Trophoblast cell (in vitro differentiated cells and primary cell): ENCODE measurements at regions not wholly inside any gene's neighbourhood (a gene's known extent, or its start where the extent isn't known, plus 50 kb on each side); places are given as distances from the start of the nearest gene placed in this dataset.

ENCODE experiments used
- DNase-seq, 2 donors: peaks; one replicate each; pipeline ENCODE4 v3.0.0-alpha.2; 2016
- H2AFZ ChIP-seq: 2 replicates; pipeline ENCODE4 v1.6.1; 2013; ENCODE audit warnings: low read length, moderate library complexity, mild to moderate bottlenecking; ENCODE audit not compliant: insufficient read depth, poor library complexity
- H2AK5ac ChIP-seq: 2 replicates; pipeline ENCODE4 v1.6.1; 2013; ENCODE audit warnings: mild to moderate bottlenecking, low read length
- H2BK120ac ChIP-seq: 2 replicates; pipeline ENCODE4 v1.6.1; 2013; ENCODE audit warnings: low read length, mild to moderate bottlenecking, moderate library complexity; ENCODE audit not compliant: insufficient read depth, poor library complexity
- H2BK12ac ChIP-seq: 2 replicates; pipeline ENCODE4 v1.6.1; 2013; ENCODE audit warnings: mild to moderate bottlenecking, low read length, moderate library complexity
- H2BK5ac ChIP-seq: 2 replicates; pipeline ENCODE4 v1.6.1; 2013; ENCODE audit warnings: low read length, low read depth, moderate library complexity, mild to moderate bottlenecking; ENCODE audit not compliant: poor library complexity
- H3K14ac ChIP-seq: 2 replicates; pipeline ENCODE4 v1.6.1; 2013; ENCODE audit warnings: mild to moderate bottlenecking, low read length
- H3K18ac ChIP-seq: 2 replicates; pipeline ENCODE4 v1.6.1; 2013; ENCODE audit warnings: mild to moderate bottlenecking, low read length
- H3K23ac ChIP-seq: 2 replicates; pipeline ENCODE4 v1.6.1; 2013; ENCODE audit warnings: low read length
- H3K27ac ChIP-seq: 2 replicates; pipeline ENCODE4 v1.5.1; 2013; ENCODE audit warnings: low read depth, mild to moderate bottlenecking, inconsistent platforms, low read length, moderate library complexity
- H3K27me3 ChIP-seq: 2 replicates; pipeline ENCODE4 v1.6.1; 2013; ENCODE audit warnings: inconsistent platforms, mild to moderate bottlenecking, low read length, moderate library complexity; ENCODE audit not compliant: insufficient read depth
- H3K36me3 ChIP-seq, 2 experiments: 1 replicate in 1 of 2; 2 replicates in 1 of 2; pipeline ENCODE4 v1.6.1; 2013; ENCODE audit warnings: low read length in 2 of 2, mild to moderate bottlenecking in 2 of 2, moderate library complexity in 1 of 2; ENCODE audit not compliant: insufficient read depth in 2 of 2, control insufficient read depth in 1 of 2
- H3K4ac ChIP-seq: 2 replicates; pipeline ENCODE4 v1.6.1; 2013; ENCODE audit warnings: low read depth, mild to moderate bottlenecking, low read length, moderate library complexity
- H3K4me1 ChIP-seq, 2 experiments: 1 replicate in 1 of 2; 2 replicates in 1 of 2; pipeline ENCODE4 v1.6.1; 2013; ENCODE audit warnings: low read length in 2 of 2, mild to moderate bottlenecking in 2 of 2, moderate library complexity in 1 of 2; ENCODE audit not compliant: insufficient read depth in 2 of 2, control insufficient read depth in 1 of 2
- H3K4me2 ChIP-seq: 2 replicates; pipeline ENCODE4 v1.6.1; 2013; ENCODE audit warnings: inconsistent platforms, mild to moderate bottlenecking, low read length, moderate library complexity
- H3K4me3 ChIP-seq: 2 replicates; pipeline ENCODE4 v1.5.1; 2013; ENCODE audit warnings: mild to moderate bottlenecking, low read depth, low read length, inconsistent platforms
- H3K79me1 ChIP-seq: one replicate; pipeline ENCODE4 v1.6.1; 2013; ENCODE audit warnings: low read length
- H3K79me2 ChIP-seq: 2 replicates; pipeline ENCODE4 v1.6.1; 2013; ENCODE audit warnings: low read length, mild to moderate bottlenecking; ENCODE audit not compliant: control insufficient read depth, insufficient read depth, poor library complexity
- H3K9ac ChIP-seq: 2 replicates; pipeline ENCODE4 v1.6.1; 2013; ENCODE audit warnings: mild to moderate bottlenecking, low read length
- H3K9me3 ChIP-seq: 2 replicates; pipeline ENCODE4 v1.6.1; 2013; ENCODE audit warnings: low read depth, mild to moderate bottlenecking, control low read depth, inconsistent platforms, low read length; ENCODE audit not compliant: insufficient read depth
- H4K12ac ChIP-seq: 2 replicates; pipeline ENCODE4 v1.6.1; 2013; ENCODE audit warnings: low read depth, mild to moderate bottlenecking, low read length, moderate library complexity
- H4K8ac ChIP-seq: 2 replicates; pipeline ENCODE4 v1.6.1; 2013; ENCODE audit warnings: low read depth, mild to moderate bottlenecking, low read length, moderate library complexity
- H4K91ac ChIP-seq: one replicate; pipeline ENCODE4 v1.6.1; 2013; ENCODE audit warnings: low read depth, mild to moderate bottlenecking, low read length, moderate library complexity
- WGBS: extraction: QIAGEN DNeasy Blood & Tissue Kit; methylation state at CpG from one replicate; pipeline ENCODE4 v1.1.7; 2013; ENCODE audit warnings: missing lambda C conversion rate; ENCODE audit not compliant: insufficient read length, insufficient coverage; ENCODE audit errors: extremely low coverage; 5-methylcytosine and 5-hydroxymethylcytosine counted together

DNA sequence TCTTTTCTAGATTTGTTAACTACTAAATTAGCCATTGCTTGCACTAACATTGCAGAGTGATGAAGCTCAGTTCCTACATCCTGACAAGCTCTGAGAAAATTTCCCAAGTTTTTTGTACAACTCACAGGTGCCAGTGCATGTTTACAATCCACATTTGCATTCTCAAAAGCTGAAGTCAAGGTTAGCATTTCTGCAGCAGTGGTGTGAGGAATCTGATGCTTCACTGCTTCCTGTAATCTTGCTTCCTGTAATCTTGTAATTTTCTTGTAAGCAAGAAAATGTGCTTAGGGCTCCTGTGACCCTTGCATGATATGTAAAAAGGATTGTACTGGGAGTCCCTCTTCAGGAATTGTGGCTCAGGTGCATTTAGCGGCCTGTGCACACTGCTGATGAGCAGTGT is 207.4 kb upstream of the CXCL13 start:
- H4K8ac ChIP-seq, result no peak overlapping the region
- H3K79me2 ChIP-seq, result no peaks in the 10 kb centered on the region
- H3K27me3 ChIP-seq, result no peaks in the 10 kb centered on the region

DNA sequence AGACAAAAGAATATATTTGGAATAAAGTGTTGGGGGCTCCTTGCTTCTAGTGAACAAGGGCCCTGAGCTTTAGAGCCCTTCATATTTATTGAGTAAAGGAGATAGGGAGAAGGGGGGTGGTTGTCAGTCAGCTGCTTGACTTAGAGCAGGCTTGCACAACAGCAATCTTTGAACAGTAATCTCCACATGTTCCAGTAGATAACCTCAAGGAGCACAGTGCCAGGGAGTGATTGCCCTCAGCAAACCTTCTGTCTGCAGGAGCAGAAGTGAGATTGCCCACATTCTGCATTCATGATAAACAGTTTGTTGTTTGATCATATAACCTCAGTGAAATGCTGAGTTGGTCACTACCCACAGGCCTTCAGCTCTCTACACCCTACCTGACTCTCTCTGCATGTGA is 205.8 kb upstream of the CXCL13 start:
- Histone ChIP-seq H3K79me1 (no peaks in the 10 kb centered on the region), H3K36me3 (no peaks in the 10 kb centered on the region), H2AK5ac (no peak overlapping the region), H3K79me2 (no peaks in the 10 kb centered on the region), H3K4me2 (no peak overlapping the region), H4K12ac (no peak overlapping the region), H3K27ac (no peak overlapping the region), H3K9ac (no peak overlapping the region), H2BK12ac (no peak overlapping the region), H4K8ac (no peak overlapping the region), H4K91ac (no peak overlapping the region), H3K23ac (peak overlapping the region; percentile 81), H3K4me1 (no peaks in the 10 kb centered on the region), H2BK120ac (no peak overlapping the region), H3K14ac (no peak overlapping the region), H3K27me3 (no peaks in the 10 kb centered on the region), H2AFZ (no peak overlapping the region), H3K4ac (no peak overlapping the region), H3K9me3 (peaks cover 5% of the 10 kb centered on the region), H3K18ac (no peak overlapping the region), H2BK5ac (no peak overlapping the region), H3K4me3 (no peak overlapping the region)
- DNase-seq, result no peak

More for the DNA sequence above, 207.4 kb upstream of the CXCL13 start:
- Histone ChIP-seq H3K4ac (no peak overlapping the region), H3K9ac (no peak overlapping the region), H3K14ac (no peak overlapping the region), H3K27ac (no peak overlapping the region), H3K79me1 (no peaks in the 10 kb centered on the region), H3K4me2 (no peak overlapping the region), H3K9me3 (peaks cover 4% of the 10 kb centered on the region), H4K91ac (no peak overlapping the region), H2AFZ (no peak overlapping the region), H2BK12ac (no peak overlapping the region), H3K4me3 (no peak overlapping the region), H3K4me1 (no peaks in the 10 kb centered on the region), H2BK5ac (no peak overlapping the region), H4K12ac (no peak overlapping the region), H3K23ac (no peak overlapping the region), H3K36me3 (no peaks in the 10 kb centered on the region), H2AK5ac (no peak overlapping the region), H3K18ac (no peak overlapping the region), H2BK120ac (no peak overlapping the region)
- DNase-seq, result no peak
- no CpG with 5 or more reads among the region's 1 CpG for WGBS

DNA sequence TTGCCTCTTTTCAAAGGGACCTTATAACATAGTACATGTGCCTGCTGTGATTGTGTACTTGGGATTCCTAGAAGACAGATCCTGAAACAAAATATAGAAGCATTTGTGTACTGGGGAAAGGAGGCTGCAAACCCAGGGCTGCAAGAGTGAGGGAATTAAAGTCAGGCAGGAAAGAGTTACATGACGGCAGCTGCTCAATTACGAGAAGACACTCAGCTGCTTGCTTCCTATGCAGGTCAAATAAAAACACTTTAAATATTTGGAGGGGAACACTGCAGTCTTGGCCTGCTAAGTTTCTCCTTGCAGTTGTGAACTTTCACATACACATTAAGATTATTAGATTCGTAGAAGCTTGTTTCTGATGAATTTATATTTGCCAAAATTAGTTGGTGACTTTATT is 191.9 kb upstream of the CXCL13 start:
- Histone ChIP-seq H3K27ac (no peak overlapping the region), H2BK5ac (no peak overlapping the region), H2AK5ac (no peak overlapping the region), H3K4me1 (no peaks in the 10 kb centered on the region), H3K36me3 (no peaks in the 10 kb centered on the region), H4K8ac (no peak overlapping the region), H3K4ac (no peak overlapping the region), H2BK120ac (no peak overlapping the region), H3K9me3 (no peaks in the 10 kb centered on the region), H3K14ac (no peak overlapping the region), H3K9ac (no peak overlapping the region), H2AFZ (no peak overlapping the region), H3K79me1 (no peaks in the 10 kb centered on the region), H2BK12ac (no peak overlapping the region), H3K79me2 (no peaks in the 10 kb centered on the region), H3K18ac (no peak overlapping the region), H3K27me3 (no peaks in the 10 kb centered on the region), H3K4me3 (no peak overlapping the region), H3K23ac (no peak overlapping the region), H4K91ac (no peak overlapping the region), H3K4me2 (no peak overlapping the region), H4K12ac (no peak overlapping the region)
- DNase-seq, result no peak
- WGBS, result no CpG with 5 or more reads among the region's 3 CpGs

DNA sequence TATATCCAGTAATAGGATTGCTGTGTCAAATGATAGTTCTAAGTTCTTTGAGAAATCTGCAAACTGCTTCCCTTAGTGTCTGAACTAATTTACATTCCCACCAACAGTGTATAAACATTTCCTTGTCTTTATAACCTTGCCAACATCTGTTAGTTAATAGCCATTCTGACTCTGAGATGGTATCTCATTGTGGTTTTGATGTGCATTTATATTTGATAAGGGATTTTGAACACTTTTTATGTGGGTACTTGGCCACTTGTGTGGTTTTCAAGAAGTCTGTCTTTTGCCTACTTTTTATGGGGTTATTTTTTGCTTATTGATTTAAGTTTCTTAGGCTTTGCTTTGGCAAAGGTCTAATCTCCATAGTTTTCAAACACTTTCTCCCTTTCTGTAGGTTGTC is 189.9 kb upstream of the CXCL13 start:
- no peak for DNase-seq
- Histone ChIP-seq H3K79me2 (no peaks in the 10 kb centered on the region), H3K4me3 (no peak overlapping the region), H3K9me3 (no peaks in the 10 kb centered on the region), H3K4ac (no peak overlapping the region), H3K9ac (no peak overlapping the region), H2AK5ac (no peak overlapping the region), H3K4me2 (no peak overlapping the region), H3K36me3 (no peaks in the 10 kb centered on the region), H4K91ac (no peak overlapping the region), H3K27me3 (no peaks in the 10 kb centered on the region), H3K14ac (no peak overlapping the region), H3K4me1 (no peaks in the 10 kb centered on the region), H2BK120ac (no peak overlapping the region), H3K23ac (no peak overlapping the region), H4K8ac (no peak overlapping the region), H2AFZ (no peak overlapping the region), H3K18ac (no peak overlapping the region), H4K12ac (no peak overlapping the region), H3K79me1 (no peaks in the 10 kb centered on the region), H2BK12ac (no peak overlapping the region), H2BK5ac (no peak overlapping the region), H3K27ac (no peak overlapping the region)

DNA sequence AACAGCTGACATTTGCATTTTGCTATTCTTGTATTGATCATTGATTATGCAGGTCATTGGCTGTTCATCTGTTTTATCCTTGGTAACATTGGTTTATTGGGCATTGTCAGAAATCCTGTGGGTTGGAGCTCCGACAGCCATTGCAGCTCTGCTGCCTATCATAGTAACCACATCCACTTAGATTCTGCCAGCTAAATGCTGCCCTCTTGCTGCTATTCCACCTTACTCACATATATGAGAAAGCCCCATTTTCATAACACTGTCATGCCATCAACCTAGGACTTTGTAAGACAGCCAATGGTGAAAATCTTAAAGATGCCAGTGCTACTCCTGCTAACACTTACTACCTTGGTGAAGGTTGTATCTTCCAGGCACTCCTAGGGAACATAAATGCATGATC is 187.3 kb upstream of the CXCL13 start:
- Histone ChIP-seq H4K8ac (no peak overlapping the region), H3K18ac (no peak overlapping the region), H2AK5ac (no peak overlapping the region), H3K9me3 (no peaks in the 10 kb centered on the region), H4K12ac (no peak overlapping the region), H3K79me1 (no peaks in the 10 kb centered on the region), H2BK5ac (no peak overlapping the region), H3K4ac (no peak overlapping the region), H3K27ac (no peak overlapping the region), H3K23ac (no peak overlapping the region), H3K9ac (no peak overlapping the region), H4K91ac (no peak overlapping the region), H3K4me1 (no peaks in the 10 kb centered on the region), H3K14ac (no peak overlapping the region), H3K36me3 (no peaks in the 10 kb centered on the region), H2AFZ (no peak overlapping the region), H3K27me3 (no peaks in the 10 kb centered on the region), H2BK12ac (no peak overlapping the region), H3K4me3 (no peak overlapping the region), H3K4me2 (no peak overlapping the region), H3K79me2 (no peaks in the 10 kb centered on the region), H2BK120ac (no peak overlapping the region)
- no CpG with 5 or more reads among the region's 1 CpG for WGBS
- DNase-seq, result peak in 1 of 2 donors; percentile 21
